ENCODE measurements at regions not wholly inside any gene's neighbourhood (a gene's known extent, or its start where the extent isn't known, plus 50 kb on each side); places are given as distances from the start of the nearest gene placed in this dataset.

DNA sequence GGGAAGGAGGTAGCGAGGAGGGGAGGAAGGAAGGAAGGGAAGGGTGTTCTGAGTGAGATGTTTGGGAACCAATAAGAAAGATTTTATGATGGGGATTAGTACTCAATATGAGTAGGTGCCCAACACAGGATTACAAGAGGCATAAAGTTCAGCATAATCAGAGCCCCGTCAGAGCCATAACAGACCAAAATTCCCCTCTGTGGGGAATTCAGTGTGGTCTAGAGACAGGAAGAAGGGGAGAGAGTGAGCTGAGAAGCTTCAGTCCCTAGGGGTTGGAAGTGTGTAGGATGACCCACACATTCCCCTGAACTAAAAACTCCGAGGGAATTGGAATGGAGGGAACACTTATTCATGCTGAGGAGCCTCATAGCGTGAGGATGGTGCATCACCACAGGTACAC is 160.3 kb upstream of the SASH1 start:
- DNase-seq (ENCODE audit: insufficient read length, low spot score) (no peak), FAIRE-seq (no peak)

- FAIRE-seq (no peak), DNase-seq (ENCODE audit: insufficient read length, low spot score) (no peak)
Measured at GRCh38 chr6:148183776-148184175, 158.9 kb upstream of the SASH1 start.

DNA sequence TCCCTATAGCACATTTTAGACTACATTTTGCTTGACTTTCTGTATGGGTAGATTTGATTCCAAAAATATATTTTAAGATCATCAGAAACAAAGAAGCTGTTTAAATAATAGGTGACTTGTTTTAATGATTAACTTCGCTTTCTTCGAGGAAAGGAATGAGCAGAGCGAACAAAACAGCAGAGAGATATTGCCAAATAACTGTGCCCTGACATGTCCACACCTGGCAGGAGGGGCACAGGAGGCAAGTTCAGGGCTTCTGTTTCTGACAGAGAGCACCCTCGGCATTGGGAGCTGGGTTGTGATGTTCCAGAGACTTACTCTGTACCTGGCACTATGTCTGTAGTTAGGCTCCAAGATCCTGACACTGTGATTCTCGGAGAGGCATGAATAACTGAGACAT is 155.7 kb upstream of the SASH1 start:
- DNase-seq (ENCODE audit: insufficient read length, low spot score) (no peak), FAIRE-seq (no peak)

DNA sequence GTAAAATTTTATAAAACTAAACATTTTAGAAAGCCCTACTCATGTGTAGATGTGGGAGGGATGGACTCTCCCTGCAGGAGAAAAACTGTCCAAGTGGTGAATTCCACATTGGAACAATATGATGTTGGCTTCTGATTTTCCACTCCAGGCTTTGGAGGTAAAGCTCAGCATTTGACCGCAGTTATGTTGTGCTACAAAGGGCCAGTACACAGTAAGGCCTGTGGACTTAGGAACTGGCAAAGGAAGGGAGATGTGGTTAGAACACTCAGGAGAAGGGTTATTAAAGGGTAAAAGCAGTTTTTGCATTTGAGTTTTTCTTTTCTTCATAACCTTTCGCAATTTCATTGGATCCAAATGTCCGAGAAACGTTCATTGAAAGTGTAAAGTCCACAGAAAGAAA is 150.3 kb upstream of the SASH1 start:
- FAIRE-seq (no peak), DNase-seq (ENCODE audit: insufficient read length, low spot score) (no peak)

GRCh38 chr6:148193063-148193680 is 149.5 kb upstream of the SASH1 start:
- DNase-seq (ENCODE audit: insufficient read length, low spot score), result no peak
- FAIRE-seq, result no peak

DNA sequence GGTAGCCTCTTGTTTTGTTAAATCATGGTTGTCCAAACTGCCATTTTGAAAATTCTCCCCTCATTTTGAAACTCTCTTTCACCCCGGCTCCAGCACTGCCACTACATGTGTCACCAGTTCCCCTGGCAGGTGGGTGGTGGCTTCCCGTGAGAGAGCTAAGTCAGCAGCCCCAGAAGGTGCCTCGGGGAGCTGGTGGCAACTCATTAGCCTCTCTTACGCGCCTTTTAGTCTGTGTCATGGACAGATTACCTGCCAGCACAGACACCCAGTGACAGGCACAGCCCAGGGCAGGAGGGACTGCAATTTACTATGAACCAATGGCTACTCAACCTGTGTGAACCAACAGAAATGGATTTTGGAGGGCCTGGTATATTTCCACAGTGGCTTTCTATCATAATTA is 147.1 kb upstream of the SASH1 start:
- no peak for FAIRE-seq
- DNase-seq (ENCODE audit: insufficient read length, low spot score), result no peak

DNA sequence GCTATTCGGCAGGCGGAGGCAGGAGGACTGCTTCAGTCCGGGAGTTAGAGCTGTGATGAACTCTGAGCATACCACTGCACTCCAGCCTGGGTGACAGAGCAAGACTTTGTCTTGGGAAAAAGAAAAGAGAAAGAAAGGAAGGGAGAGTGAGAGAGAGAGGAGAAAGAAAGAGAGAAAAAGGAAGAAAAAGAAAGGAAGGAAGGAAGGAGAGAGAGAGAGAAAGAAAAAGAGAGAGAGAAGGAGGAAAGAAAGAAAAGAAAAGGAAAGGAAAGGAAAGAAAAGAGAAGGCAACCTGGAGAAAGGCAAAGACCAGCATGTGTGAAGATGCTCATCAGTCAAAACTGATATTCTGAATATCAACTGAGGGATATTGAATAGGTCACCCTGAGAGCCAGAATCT is 143.1 kb upstream of the SASH1 start:
- DNase-seq (ENCODE audit: insufficient read length, low spot score) (no peak), FAIRE-seq (no peak)

DNA sequence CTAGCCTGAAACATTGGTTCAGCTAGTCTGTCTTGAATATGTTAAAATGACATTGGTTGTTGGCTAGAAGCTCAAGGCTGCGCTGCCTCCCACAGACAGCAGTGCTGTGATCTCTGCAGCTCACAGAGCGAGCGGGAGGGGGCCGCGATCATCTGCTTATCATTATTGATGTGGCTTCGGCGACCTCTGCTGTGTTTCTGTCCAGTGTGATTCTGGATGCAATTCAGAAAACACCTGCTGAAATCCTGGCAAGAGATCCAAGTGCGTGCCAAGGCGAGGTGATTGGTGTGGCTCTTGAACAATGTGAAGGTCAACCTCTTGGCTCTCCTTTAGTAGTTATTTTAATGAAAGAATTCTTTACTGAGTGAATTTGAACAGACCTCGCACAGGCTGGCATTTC is 142.3 kb upstream of the SASH1 start:
- no peak for DNase-seq (ENCODE audit: insufficient read length, low spot score)
- no peak for FAIRE-seq

DNA sequence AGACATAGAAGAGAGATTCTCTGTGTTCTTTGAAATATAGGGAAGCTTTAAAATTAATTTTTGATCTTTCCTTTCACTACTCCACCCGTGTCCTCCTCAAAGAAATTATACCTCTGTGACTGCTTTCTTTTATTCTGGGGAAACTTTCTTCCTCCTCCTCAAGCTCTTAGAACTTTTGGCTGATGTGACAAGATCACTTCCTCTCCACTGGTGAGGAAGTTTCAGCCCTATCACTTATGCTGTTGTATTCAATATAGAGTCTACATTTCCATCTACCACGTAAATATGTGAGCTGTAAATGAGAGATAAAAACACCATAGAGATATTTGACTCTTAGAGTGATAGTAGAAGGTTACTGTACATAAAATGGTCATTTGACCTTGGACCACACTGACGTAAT is 141.9 kb upstream of the SASH1 start:
- FAIRE-seq, result no peak
- no peak for DNase-seq (ENCODE audit: insufficient read length, low spot score)

DNA sequence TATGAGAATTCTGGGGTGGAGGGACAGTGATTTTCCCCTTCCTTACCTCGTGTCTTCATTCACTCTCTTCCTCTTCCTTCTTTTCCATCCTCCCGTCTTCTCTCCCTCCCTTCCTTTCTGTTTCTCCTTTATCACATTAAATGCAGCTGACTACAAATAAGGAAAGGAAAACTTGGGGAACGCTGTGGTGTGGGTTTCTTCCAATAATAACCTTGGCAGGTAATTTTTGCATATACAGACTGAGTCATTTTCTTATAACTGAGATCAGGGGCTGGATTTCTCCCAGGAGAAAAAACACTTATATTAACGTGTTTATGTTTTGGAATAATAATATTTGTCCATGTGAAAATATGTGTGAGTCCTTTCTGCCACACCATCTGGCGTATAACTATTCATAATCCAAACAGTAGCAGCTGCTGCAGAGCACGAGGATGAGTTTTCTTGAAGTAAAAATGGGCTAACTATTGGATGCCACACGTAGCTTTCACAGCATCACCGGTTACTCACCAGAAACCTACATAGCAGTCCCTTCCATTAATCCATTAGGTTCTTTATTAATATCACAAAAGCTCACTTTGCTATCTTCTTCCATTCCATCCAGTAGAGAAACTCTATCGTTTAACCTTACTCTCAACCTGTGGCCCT is 139.2 kb upstream of the SASH1 start:
- FAIRE-seq (no peak), DNase-seq (ENCODE audit: insufficient read length, low spot score) (no peak)

- peak; percentile 94 for FAIRE-seq
- DNase-seq (ENCODE audit: insufficient read length, low spot score), result peak; percentile 42
Measured at GRCh38 chr6:148203970-148204369, 138.7 kb upstream of the SASH1 start.

DNA sequence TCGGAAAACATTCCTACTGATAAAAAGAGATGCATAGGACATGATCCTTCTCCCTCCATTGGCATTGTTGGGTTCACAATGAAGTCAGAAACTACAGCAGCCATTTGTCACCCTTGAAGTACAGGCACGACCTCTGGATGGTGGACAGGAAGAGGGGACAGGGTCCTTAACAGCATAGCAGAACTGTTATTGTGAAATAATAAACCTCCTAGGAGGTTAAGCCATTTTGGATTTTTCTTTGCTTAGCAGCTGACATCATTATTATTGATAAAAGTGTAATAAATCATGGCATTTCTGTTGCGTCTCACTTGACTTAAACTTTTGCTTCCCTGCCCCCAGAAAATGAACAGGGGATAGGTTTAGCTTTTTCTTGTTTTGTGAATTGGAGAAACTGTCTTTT is 134.3 kb upstream of the SASH1 start:
- no peak for FAIRE-seq

DNA sequence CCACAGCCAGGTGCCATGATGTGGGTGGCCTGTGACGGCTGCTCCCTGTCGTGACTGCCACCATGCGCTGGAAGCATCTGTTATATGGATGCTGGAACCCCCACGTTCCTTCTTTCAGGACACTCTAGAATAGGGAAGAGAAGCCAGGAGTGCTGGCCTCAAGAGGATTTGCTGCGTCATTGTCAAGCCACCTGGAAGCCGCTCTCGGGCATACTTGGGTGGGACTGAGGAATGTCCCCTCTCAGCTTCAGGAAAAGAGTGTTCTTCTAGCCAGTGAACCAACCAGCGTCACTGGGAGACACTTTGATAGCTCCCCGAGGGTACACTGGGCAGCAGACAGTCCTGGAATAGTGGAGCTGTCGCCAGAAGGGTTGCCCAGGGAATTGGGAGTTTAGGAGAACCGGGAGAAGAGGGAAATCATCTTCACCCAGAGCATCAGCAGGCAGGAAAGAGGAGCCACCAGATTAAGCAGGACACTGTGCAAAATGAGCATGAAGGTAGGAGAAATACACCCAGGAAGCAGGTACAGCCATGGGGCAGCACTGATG is 130.8 kb upstream of the SASH1 start:
- FAIRE-seq (no peak), DNase-seq (ENCODE audit: insufficient read length, low spot score) (no peak)

More for the DNA sequence above, 134.3 kb upstream of the SASH1 start:
- no peak for DNase-seq (ENCODE audit: insufficient read length, low spot score)

- FAIRE-seq, result no peak
Measured at GRCh38 chr6:148212366-148212765, 130.3 kb upstream of the SASH1 start.

GRCh38 chr6:148213366-148213765 is 129.3 kb upstream of the SASH1 start:
- peak; percentile 61 for FAIRE-seq
- no peak for DNase-seq (ENCODE audit: insufficient read length, low spot score)

More at GRCh38 chr6:148212366-148212765, 130.3 kb upstream of the SASH1 start:
- DNase-seq (ENCODE audit: insufficient read length, low spot score), result no peak

DNA sequence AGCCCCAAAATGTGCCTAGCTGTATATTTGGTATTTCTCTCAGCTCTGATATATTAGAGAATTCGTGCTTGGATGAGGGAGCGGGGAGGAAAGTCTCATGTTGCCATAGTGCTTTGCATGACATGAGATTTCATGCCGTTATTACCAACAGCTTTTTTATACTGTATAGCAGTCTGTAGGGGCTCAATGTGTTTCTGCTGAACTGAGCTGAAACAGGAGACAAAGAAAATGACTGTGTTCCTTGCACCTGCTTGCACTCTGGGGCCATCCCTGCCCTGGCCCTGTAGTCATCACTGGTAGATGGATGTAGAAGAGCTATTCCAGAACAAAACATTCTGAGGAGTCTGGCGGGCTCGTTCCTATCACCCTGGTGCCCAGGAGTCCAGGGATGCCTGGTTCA is 128.0 kb upstream of the SASH1 start:
- FAIRE-seq, result no peak
- DNase-seq (ENCODE audit: insufficient read length, low spot score), result no peak

DNA sequence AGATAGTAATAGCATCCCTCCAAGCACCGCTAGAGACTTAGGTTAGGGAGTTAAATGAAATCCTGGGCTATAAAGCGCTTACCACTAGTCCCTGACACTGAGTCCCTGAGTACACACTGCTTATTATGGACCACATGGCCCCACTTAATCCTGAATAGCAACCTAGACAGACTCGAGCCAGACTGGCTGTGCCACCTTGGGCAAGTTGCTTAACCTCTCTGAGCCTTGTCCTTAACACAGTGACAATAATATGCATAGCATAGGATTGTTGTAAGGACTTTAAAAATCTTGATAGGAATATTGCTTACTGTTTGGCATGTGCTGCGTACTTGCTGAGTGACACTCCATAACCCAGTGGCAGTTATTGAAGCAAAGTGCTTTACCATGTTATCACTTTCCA is 125.6 kb upstream of the SASH1 start:
- DNase-seq (ENCODE audit: insufficient read length, low spot score), result no peak
- no peak for FAIRE-seq

- DNase-seq (ENCODE audit: insufficient read length, low spot score), result no peak
Measured at GRCh38 chr6:148217921-148218320, 124.7 kb upstream of the SASH1 start.

DNA sequence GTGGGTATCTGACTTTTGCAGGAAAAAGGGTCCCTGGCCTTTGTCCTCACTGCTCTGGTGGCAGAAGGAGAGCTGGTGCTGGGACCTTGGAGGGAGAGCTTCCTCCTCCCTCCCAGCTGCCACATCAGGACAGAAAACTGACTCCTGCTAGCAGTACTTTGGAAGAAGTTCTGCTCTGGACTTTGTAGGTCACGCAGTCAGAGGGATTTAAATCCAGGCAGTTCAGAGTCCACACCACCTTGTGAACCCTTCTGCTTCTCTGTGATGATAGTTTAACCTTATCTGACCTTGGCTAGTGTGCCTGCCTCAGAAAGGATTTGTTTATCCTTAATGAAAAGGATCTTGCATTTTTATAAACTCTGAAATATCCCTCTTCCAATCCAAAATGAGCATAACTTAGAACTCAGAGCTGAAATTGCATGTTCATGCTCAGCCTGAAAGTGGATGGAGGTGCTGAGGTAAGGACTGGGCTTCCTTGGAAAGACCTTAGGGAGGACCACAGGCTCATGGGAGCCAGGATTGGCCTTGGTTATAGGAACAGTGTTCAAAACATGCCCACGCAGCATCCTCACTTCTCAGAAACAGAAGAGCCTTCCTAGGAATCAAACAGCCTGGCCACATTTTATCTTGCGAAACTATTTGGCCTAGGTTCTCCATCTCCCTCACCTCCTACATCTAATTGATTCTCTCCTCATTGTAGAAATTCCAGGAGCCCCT is 123.9 kb upstream of the SASH1 start:
- no peak for FAIRE-seq
- DNase-seq (ENCODE audit: insufficient read length, low spot score), result no peak

More at GRCh38 chr6:148217921-148218320, 124.7 kb upstream of the SASH1 start:
- no peak for FAIRE-seq

DNA sequence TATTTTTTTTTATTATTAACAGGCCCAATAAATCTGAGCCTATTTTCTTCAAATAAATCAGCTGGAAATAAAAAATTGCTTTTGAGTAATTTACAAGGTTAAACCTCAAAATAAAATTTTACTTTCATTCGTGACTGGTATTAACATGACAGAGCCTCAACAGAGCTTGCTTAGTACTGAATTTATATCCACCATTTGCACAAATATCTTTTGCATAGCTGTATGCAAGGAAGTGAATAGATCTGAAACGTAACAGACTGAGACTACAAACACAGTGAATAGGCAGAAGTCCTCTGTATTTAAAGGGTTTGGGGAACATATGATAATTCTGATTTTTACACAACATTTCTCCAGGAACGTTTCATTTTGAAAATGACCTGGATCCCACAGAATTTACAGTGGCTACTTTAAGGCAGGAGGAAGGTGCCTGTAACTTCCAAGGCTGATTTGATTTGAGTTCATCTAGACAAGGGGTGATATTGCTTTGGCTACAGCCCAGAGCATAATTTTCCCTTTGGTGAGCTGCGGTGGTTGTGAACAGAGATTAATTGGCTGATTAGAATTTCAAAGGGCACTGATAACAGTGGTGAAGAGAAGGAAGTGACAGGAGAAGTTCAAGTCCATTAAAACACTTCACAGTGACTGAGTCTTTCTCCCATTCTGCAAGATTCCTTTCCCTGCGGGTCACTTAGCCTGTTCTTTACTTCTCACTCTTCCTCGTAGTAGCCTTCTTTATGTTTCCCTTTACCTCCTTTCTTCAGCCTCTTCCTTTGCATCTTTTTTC is 121.2 kb upstream of the SASH1 start:
- DNase-seq (ENCODE audit: insufficient read length, low spot score), result no peak
- no peak for FAIRE-seq

- FAIRE-seq, result no peak
- DNase-seq (ENCODE audit: insufficient read length, low spot score), result no peak
Measured at GRCh38 chr6:148222376-148222775, 120.3 kb upstream of the SASH1 start.
